Upper lobe of left lung (tissue), 6 donors: ENCODE measurements at regions not wholly inside any gene's neighbourhood (a gene's known extent, or its start where the extent isn't known, plus 50 kb on each side); places are given as distances from the start of the nearest gene placed in this dataset.
A peak's percentile ranks its signal among the peaks of the same experiment; 100 is the strongest.
"Not testable (repeated sequence)": the region's sequence is repeated elsewhere in the genome, so short reads cannot be mapped to it uniquely, and the experiment has no call there.

Experiments
- ATAC-seq, 2 donors: fragments of 200-7000 bp; cut with Tn5 transposase; one replicate each; pipeline ENCODE4 v1.9.1; 2022; ENCODE audit warnings: mild to moderate bottlenecking in 2 of 2, moderate library complexity in 2 of 2; ENCODE audit not compliant: low FRiP score in 2 of 2
- DNase-seq, 2 donors: peaks; one replicate each; pipeline ENCODE4 v3.0.0-alpha.2; 2019 to 2020
- H3K27ac ChIP-seq, 4 donors: fragments of 200-600 bp; sonication (generic); one replicate each; pipeline ENCODE4 v1.5.1; 2016 to 2019
- H3K27me3 ChIP-seq, 4 donors: fragments of 200-600 bp; sonication (generic); one replicate each; pipeline ENCODE4 v1.5.1; 2017 to 2019
- H3K36me3 ChIP-seq, 4 donors: fragments of 200-600 bp; sonication (generic); one replicate each; pipeline ENCODE4 v1.5.1; 2016 to 2019
- H3K4me1 ChIP-seq, 4 donors: fragments of 200-600 bp; sonication (generic); one replicate each; pipeline ENCODE4 v1.5.1; 2018 to 2019
- H3K4me3 ChIP-seq, 4 donors: fragments of 200-600 bp; sonication (generic); one replicate each; pipeline ENCODE4 v1.5.1; 2017 to 2019; ENCODE audit warnings: mild to moderate bottlenecking in 2 of 4, moderate library complexity in 1 of 4
- H3K9me3 ChIP-seq, 4 donors: fragments of 200-600 bp; sonication (generic); one replicate each; pipeline ENCODE4 v1.5.1; 2018 to 2019
- WGBS, 2 donors: methylation state at CpG; one replicate each; pipeline ENCODE4 v1.1.5; 2017 to 2018; 5-methylcytosine and 5-hydroxymethylcytosine counted together
- donor health status: DM: no; HTN: no; CAD: no; lungs with moderate emphysema.
- donor health status: DM: no; HTN: yes; CAD: no; lungs with severe emphysema.

- not testable (repeated sequence) for ATAC-seq, H3K27me3 ChIP-seq, H3K9me3 ChIP-seq, H3K4me1 ChIP-seq, H3K36me3 ChIP-seq, H3K27ac ChIP-seq, H3K4me3 ChIP-seq, DNase-seq
- 40 to 60% methylated on average over 1 of the region's 1 CpG for WGBS, 2 donors
These were observed 305.8 kb upstream of the POTED start for GRCh38 chr21:13303763-13304162.

- DNase-seq, H3K4me1 ChIP-seq, H3K4me3 ChIP-seq, H3K9me3 ChIP-seq, H3K27me3 ChIP-seq, H3K27ac ChIP-seq, ATAC-seq, H3K36me3 ChIP-seq: not testable (repeated sequence)
- WGBS, 2 donors = 3 to 7% methylated on average over 1 of the region's 1 CpG
These were observed 304.7 kb upstream of the POTED start for GRCh38 chr21:13304901-13305300.

GRCh38 chr21:13310120-13310519 is 299.5 kb upstream of the POTED start:
- not testable (repeated sequence) for ATAC-seq, H3K36me3 ChIP-seq, H3K9me3 ChIP-seq, H3K4me1 ChIP-seq, H3K27ac ChIP-seq, H3K4me3 ChIP-seq, H3K27me3 ChIP-seq
- DNase-seq = peak in 1 of 2 donors; percentile 15
- WGBS, 2 donors = 45% methylated on average over 1 to 2 of the region's 5 CpGs

GRCh38 chr21:13310570-13311524 is 298.7 kb upstream of the POTED start:
- DNase-seq = peak in 1 of 2 donors; percentile 51
- H3K9me3 ChIP-seq, H3K4me3 ChIP-seq, H3K36me3 ChIP-seq, H3K4me1 ChIP-seq, H3K27me3 ChIP-seq, H3K27ac ChIP-seq: not testable (repeated sequence)
- peak; percentile 29 to 74 for ATAC-seq
- WGBS, 2 donors = 65 to 69% methylated on average over 2 to 13 of the region's 18 CpGs

- H3K4me1 ChIP-seq, H3K4me3 ChIP-seq, H3K27me3 ChIP-seq, DNase-seq, H3K27ac ChIP-seq, ATAC-seq, H3K36me3 ChIP-seq: not testable (repeated sequence)
- 50 to 55% methylated on average over 5 of the region's 5 CpGs for WGBS, 2 donors
- H3K9me3 ChIP-seq = peaks cover 0 to 14% (median 0%) of the 10 kb centered on the region in 4 donors
These were observed 290.9 kb upstream of the POTED start for GRCh38 chr21:13318718-13319117.

- peaks cover 0 to 14% (median 0%) of the 10 kb centered on the region in 4 donors for H3K9me3 ChIP-seq
- H3K4me3 ChIP-seq, H3K36me3 ChIP-seq, H3K27me3 ChIP-seq, ATAC-seq, DNase-seq, H3K4me1 ChIP-seq, H3K27ac ChIP-seq: not testable (repeated sequence)
These were observed 287.7 kb upstream of the POTED start for GRCh38 chr21:13321919-13322318.

- 18 to 22% methylated on average over 3 of the region's 3 CpGs for WGBS, 2 donors
- H3K27me3 ChIP-seq, H3K4me1 ChIP-seq, H3K4me3 ChIP-seq, H3K9me3 ChIP-seq, H3K27ac ChIP-seq, DNase-seq, ATAC-seq, H3K36me3 ChIP-seq: not testable (repeated sequence)
These were observed 268.8 kb upstream of the POTED start for GRCh38 chr21:13340670-13341234.

GRCh38 chr21:13351521-13351920 is 258.1 kb upstream of the POTED start:
- H3K36me3 ChIP-seq, H3K27ac ChIP-seq, ATAC-seq, H3K9me3 ChIP-seq, H3K27me3 ChIP-seq, DNase-seq, H3K4me1 ChIP-seq, H3K4me3 ChIP-seq: not testable (repeated sequence)
- WGBS, 2 donors = 75 to 89% methylated on average over 1 of the region's 1 CpG

GRCh38 chr21:13360175-13360574 is 249.4 kb upstream of the POTED start:
- not testable (repeated sequence) for H3K36me3 ChIP-seq, H3K27ac ChIP-seq, H3K27me3 ChIP-seq, ATAC-seq, H3K9me3 ChIP-seq, H3K4me3 ChIP-seq, H3K4me1 ChIP-seq
- peak in 1 of 2 donors; percentile 68 for DNase-seq
- 80 to 83% methylated on average over 1 to 15 of the region's 17 CpGs for WGBS, 2 donors
